Head of caudate nucleus (tissue), 42 donors: ENCODE measurements at regions not wholly inside any gene's neighbourhood (a gene's known extent, or its start where the extent isn't known, plus 50 kb on each side); places are given as distances from the start of the nearest gene placed in this dataset.

ENCODE experiments used
- DNase-seq, 42 donors: peaks; one replicate each; pipeline versions ENCODE4 v3.0.0 to v3.0.0-alpha.2; 2020 to 2021; ENCODE audit warnings: mixed read lengths in 7 of 42
- intact Hi-C: fragments of 100-400 bp; cut with DNase I; formaldehyde crosslinking; loops from one replicate; pipeline ENCODE4 v1.15.0; 2022

DNA sequence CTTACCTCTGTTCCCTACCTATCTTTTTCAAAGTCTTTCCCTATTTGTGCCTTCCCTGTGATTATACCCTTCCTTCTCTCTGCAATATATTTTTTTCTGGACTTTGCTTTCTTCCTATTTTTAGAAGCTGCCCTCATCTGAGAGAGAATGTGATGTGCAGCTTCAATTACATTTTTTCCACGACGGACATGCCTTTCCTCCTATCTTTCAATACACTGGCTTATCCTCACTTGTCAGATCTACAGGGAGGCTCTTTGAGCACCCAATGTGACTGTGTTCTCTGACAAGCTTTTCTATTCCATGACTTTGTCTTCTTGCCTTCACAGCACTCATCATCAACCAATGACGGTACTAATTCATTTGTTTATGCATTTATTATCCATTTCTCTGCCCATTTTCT is 227.9 kb upstream of the CLINT1 start:
- intact Hi-C loops, result no loop called here
- no peak for DNase-seq

DNA sequence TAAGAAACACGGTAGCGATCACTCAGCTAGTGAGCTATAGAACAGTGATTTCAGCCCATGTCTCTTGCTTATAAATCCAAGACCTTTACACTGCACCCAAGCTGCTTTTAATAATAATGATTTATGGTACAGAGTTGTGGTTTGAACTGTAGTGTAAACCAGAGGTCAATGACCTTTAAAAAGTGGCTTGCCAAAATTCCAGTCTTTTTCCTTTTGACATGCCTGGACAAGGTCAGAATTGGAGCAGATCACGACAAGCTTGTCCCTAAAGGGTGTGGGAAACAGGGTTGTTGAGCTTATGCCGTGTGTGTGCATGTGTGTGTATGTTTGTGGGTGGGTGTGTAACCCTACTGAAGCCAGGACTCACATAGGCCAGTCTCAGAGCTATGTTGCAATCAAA is 225.3 kb upstream of the CLINT1 start:
- no peak for DNase-seq
- intact Hi-C loops, result no loop called here

DNA sequence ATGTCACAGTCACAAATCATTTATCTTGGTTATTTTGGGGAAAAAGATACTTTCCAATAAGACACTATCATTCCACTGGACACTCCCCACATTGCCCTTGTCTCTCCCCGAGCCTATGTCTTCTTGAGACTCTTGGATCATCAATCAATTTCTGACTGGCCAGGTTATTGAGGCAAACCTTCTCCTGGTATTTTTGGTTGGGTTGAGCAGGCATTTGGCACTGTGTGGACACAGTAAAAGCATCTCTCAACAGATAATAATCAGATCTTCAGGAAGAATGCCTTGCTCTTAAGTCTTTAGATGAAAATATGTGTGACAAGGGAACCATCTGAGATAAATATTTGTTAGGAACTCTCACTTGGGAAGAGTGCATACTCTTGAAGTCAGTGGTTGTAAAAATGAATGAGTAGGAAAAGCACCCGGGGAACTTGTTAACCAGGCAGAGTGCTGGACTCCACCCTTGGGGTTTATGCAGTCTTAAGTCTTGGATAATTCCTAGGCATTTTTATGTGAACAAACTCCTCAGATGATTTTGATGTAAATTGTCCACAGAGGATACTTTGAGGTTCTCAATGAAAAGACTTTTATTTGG is 223.8 kb upstream of the CLINT1 start:
- DNase-seq, result no peak
- intact Hi-C loops, result no loop called here

DNA sequence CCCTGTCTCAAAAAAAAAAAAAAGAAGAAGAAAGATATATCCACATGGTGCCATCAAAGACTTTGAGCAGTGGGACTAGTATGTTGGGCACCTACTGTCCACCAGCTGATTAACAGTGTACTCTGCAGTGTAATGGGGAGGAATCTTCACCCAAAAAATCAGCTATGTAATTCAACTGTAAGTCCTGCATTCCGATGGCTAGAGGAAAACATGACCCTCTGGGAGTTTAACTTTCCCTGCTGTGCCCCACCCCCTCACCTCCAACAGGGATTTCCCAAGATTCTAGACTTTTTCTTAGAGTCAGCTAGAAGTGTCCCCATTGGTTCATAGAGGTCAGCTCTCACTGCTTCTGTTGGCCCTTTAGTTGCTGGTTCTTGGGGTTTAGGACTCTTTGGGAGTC is 221.2 kb upstream of the CLINT1 start:
- intact Hi-C loops, result no loop called here
- no peak for DNase-seq

DNA sequence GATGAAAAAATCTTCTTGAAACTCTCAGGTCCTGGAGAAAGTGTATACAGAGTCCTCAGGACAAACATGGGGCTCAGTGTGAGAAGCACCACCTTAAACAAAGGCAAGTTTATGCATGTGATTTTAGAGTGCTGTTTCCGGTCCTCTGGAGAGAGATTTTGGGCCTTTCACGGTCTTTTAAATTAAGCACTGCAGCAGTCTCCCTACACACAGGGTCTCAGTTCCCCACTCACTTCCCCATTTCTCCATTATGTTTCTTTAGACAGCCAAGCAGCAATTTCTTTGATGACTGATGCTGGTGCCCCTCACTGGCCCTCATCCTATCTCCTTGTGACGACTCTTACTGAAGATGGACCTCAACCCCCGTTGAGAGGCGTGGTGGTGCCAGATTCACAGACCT is 220.2 kb upstream of the CLINT1 start:
- no peak for DNase-seq
- intact Hi-C loops, result no loop called here

DNA sequence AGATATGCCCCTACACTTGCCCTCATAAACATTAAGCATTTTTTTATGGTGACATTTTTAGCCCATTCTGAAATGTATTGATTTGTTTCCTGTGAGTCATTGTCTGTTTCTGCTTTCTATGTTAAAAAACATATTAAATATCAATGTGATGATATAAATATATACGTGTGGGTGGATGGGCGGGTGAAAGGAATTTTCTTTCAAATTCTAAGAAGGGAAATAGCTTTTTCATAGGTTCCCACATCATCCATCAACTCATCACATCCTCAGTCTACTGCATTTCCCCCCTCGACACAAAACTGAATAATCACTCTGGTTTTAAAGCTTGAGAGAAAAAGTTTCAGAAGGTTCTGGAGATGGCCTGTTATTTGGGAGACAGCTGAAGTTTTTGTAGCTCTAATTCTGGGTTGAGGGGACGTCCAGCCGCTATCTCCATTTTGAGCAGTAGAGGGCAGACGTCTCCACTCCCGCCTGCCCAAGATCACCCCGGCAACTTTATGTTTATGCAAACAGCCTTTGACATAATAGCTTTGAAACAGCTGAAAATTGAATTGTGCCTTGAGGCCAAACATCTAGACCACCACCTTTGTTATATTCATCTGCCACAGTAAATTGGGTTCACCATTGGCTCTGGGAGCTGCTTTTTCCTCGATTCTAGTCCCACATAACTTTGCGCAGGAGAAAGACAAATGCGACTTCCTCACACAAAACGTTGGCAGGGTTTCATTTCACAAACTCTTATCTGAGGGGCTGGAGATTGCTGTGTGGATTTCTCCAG is 216.2 kb upstream of the CLINT1 start:
- peak; percentile 2 to 80 (median 52) for DNase-seq
- intact Hi-C loops, result no loop called here

DNA sequence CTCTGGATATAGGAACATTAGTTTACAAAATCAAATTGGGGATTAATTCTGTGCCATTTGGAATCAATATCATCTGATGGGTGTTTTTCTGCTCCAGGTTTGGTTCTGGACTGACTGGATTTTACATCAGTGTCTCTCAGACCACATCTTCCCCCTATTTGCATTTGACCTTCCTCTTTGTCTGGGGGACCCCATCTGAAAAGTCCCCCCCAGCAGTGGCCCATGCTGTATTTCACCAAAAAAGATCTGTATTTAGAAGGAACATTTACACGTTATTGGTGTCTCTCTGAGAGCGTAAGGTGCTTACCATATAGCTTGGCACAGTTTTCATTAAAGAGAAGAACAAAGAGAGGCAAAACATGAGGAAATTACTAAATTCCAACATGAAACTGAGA is 215.6 kb upstream of the CLINT1 start:
- DNase-seq, result no peak
- intact Hi-C loops, result no loop called here

DNA sequence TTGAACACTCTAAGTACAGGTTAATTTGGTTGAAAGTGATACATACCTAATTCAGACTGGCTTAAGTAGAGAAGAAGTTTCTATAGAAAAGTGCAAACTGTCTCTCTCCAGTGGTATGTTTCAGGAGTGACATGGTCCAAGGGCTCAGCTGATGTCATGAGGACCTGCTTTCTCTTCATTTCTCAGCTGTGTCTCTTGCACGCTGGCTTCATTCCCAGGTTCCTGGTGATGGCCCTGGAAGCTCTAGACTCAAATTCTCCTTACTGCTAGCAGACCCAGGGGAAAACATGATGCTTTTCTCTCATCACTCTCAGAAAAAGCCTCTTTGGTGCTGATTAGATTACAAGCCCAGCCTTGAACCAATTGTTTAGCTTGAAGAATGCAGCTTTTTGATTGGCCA is 211.9 kb upstream of the CLINT1 start:
- intact Hi-C loops, result no loop called here
- no peak for DNase-seq

DNA sequence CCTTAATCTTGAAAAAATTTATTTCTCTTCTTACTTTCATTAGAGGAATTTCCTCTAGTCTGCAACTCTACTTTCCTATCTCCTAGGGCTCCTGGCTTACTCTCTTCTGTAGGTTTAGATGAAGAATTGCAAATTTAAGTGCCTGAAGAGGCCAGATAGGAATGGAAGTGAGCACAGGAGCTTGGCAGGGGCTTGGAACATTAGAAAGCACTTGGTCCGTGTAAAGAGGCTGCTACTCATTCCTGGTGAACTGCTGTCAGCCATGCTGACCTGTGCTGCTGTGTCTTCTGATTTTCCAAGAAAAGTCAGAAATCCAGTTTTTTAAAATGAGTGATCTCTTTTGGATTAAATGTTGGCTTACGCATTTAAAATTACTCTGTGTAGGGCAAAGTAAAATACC is 210.9 kb upstream of the CLINT1 start:
- DNase-seq, result no peak
- intact Hi-C loops, result no loop called here

DNA sequence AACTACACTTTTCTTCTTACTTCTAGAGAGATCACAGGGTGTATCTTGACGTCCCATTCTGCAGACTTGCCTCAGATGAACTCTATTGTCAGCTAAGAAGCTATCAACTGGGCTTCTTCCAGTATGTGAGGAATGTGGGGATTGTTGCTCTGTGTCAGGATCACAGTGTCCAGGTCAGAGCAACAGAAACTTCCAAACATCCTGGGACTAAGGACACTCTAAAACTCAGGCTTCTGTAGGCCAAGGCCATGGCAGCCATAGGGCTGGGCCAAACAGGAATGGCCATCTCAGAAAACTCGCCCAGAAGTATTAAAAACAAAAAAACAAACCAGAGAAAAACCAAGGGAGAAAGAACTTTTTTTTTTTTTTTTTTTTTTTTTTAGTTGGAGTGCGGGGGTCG is 210.0 kb upstream of the CLINT1 start:
- intact Hi-C loops, result no loop called here
- DNase-seq, result no peak

DNA sequence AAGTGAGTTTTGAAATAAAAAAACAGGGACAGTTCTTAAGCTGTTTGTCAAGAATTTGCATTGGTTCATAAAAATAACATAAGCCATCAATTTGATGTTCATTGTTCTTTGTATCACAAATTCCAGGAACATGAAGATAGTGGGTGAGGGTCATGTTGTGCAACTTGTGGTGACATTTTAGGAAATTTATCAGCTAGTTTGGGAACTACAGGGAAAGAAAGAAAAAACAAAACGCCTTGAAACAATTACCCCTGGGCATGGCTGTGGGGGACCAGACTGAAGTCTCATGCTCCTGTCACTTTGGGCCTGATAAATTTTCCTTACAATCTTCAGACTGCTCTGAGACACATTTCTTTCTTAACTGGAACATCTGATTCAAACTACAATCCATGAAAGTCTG is 207.1 kb upstream of the CLINT1 start:
- intact Hi-C loops, result no loop called here
- DNase-seq, result no peak

DNA sequence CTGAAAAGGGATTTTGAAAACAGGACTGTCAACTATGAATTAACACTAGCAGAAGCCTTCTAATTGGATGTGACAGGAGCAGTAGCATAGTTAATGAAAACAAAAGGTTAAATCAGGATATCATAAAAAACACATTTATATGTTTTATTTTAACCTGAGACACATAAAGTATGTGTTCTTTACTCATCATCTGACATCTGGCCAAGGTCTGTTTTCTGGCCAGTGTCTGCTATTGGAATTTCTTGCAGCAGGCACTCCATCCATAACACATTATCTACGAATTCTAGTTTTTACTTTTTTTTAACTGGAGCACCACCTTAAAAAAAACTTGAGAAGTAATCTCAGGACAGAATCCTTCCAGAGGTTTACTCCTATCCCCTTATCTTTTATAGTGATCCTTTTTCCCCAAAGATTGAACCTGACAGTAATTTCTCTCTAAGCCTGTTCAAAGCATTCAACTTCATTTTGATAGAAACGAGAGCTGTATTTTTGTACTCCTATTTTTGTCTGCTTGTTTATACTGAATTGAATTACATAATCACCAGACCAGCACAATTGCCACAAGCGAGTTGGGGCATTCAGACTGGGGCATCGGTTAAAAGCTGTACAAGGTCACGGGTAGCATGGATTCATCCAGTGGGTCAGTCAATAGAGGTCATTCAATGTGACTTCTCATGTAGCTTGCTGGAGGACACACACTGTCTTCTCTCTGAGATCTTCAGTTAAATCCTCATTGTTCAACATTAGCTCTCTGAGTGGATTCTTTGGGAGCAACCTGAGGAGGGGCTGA is 205.6 kb upstream of the CLINT1 start:
- no peak for DNase-seq
- intact Hi-C loops, result no loop called here

DNA sequence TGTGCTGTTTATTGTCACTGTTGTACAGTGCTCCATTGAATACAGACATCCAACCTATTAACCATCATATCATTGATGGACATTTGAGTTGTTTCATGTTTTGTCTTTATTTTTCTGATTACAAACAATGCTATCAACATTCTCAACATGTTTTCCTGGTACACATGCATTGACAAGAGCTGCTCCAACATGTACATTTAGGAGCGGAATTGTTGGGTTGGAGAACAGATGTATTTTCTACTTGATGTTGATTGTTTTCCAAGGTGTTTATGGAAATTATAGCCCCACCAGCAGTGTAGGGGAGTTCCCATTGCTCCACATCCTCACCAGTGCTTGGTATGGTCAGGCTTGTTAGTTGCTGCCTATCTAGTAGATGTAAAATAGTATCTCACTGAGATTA is 204.1 kb upstream of the CLINT1 start:
- intact Hi-C loops, result no loop called here

DNA sequence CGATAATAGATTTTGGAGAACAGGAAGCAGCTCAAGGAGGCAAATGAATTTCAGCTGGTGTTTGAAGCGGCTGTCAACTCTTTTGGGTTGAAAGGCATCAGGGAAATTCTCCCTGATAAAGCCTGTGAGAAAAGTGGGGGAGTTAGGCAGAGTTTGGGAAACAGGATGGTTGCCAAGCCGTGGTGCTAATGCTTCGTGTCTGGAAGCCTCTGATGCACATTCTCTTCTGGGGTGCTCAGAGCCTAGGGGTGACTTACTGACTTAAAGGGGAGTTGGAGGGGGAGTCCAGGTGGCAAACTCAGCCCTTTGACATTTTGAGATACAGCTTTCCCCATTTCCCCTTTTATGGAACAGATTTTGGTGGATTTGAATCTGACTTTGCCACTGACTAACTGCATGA is 202.5 kb upstream of the CLINT1 start:
- intact Hi-C loops, result no loop called here
- DNase-seq, result no peak

More for the DNA sequence above, 204.1 kb upstream of the CLINT1 start:
- DNase-seq, result no peak

DNA sequence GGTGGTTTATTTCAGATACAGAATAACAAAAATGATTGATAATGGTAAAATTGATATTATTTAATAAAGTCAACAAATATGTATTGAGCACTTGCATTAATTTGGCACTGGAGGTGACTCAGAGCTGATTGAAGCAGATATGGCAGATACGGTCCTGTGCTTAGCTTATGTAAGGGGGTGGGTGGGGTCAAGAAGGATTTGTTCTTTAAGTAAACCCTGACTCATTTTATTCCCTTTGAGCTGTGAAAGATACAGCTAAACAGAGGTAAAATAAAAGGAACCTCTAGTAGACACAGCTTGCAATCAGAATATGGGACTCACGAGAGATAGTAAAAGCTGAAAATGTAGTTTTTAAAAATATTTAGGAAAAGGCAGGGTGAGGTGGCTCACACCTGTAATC is 201.3 kb upstream of the CLINT1 start:
- no peak for DNase-seq
- intact Hi-C loops, result no loop called here

DNA sequence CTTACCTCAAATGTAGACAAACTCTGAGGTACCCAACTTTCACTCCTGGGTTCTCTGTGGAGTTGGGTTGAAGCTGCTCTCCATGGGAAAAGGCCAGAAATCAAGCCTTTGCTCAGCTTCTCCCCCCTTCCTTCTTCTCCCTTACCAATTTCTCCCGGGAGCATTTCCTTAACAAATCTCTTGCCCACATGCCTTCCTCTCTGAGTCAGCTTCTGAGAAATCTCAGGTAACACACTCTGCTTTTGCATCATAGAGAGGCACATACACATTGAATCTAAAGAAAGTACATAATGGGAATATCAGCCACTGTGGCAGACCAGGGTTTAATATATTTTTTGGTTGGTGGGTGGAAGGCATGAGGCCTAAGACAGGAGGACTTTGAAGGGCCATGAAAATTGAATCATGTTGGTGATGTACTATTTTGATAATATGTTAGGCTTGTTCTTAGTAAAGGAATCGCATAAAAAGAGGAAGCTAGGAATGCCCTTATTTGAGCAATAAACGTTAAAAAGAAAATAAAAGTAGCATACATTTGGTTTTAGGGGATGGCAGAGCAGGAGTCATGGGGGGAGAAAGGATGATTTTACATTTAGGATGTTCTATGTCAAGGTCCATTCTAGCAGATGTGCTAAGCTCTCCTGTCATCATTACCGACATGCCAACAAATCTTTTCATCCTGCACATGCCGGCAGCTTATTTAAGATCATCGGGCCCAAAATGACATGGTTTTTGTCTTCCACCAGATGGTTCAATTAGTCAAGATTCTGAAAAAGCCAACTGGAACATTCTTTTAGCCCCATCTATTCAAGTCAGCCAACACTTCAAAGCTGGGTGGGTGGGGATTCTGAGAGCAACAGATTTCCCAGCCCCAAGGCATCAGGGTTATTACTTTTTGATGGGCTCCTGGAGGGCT is 199.5 kb upstream of the CLINT1 start:
- DNase-seq, result no peak
- intact Hi-C loops, result no loop called here

DNA sequence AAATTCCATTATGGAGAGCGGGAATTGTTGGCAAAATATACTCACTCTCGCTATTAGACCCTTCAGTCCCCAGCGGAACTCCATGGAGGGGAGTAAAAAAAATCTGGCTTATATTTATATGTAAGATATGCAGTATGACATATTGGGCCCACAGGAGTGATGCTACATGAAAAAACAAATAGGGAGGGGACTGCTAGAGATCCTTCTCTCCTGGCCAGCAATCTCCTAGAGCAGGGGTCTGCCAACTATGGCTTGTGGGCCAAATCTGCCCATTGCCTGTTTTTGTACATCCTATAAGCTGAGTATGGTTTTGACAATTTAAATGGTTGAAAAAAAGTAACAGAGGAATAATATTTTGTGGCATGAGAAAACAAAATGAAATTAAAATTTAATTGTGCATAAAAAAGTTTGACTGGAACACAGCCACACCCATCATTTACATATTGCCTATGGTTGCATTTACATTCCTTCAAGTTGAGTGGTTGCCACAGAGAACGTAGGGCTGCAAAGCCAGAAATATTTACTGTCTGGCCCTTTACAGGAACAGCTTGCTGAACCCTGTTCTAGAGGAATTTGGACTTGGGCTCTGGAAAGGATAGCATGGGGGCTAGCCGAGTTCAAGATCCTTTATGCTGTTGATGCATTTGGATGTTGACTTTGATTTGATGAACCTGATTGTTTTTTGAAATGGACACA is 197.3 kb upstream of the CLINT1 start:
- DNase-seq, result no peak
- intact Hi-C loops, result no loop called here

DNA sequence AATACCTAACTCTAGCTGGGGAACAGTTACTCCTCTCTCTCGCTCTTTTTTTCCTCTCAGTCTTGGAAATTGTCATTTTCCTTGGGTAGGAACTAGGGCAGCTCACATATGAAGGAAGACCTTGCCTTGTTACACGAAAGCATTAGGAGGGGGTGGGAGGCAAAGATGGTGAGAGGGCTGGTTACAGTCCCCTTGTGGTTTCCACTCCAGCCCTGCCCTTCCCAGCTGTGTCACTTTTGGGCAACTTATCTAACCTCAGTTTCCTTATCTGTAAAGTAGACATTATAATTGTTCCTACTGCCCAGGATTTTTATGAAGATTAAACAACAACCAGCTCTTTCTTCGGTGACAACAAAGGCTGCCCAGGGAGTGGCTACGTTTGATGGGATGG is 196.2 kb upstream of the CLINT1 start:
- no peak for DNase-seq
- intact Hi-C loops, result no loop called here
